ENCODE measurements at regions not wholly inside any gene's neighbourhood (a gene's known extent, or its start where the extent isn't known, plus 50 kb on each side); places are given as distances from the start of the nearest gene placed in this dataset.

DNA sequence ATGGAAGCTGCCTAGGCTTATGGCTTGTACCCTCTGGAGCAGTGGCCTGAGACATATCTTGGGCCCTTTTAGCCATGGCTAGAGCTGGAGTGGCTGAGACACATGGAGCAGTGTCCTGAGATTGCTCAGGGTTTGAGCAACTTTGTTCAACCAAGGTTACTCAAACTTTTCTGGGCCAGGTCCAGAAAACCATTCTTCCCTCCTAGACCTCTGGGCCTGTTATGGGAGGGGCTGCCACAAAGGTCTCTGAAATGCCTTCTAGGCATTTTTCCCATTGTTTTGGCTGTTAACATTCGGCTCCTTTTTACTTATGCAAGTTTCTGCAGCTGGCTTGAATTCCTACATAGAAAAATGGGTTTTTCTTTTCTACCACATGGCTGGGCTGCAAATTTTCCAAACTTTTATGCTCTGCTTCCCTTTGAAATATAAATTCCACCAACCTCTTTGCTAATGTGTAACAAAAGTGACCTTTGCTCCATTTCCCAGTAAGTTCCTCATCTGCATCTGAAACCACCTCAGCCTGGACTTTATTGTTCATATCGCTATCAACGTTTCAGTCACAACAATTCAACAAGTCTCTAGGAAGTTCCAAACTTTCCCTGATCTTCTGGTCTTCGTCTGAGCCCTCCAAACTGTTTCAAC is 84.9 kb upstream of the MAP4K3 start:
- Histone ChIP-seq H3K36me3 (ENCODE audit: control insufficient read depth, insufficient read depth, low read length) (no peaks in the 10 kb centered on the region), H3K4me3 (ENCODE audit: low read depth, low read length) (no peak overlapping the region), H3K4me1 (ENCODE audit: control insufficient read depth, insufficient read depth, low read length) (no peaks in the 10 kb centered on the region), H3K9me3 (ENCODE audit: control insufficient read depth, insufficient read depth, low read length) (peaks cover 5% of the 10 kb centered on the region), H3K27me3 (ENCODE audit: control insufficient read depth, insufficient read depth, low read length) (no peaks in the 10 kb centered on the region), H3K27ac (ENCODE audit: low read depth, low read length) (no peak overlapping the region)
- no peak for DNase-seq (ENCODE audit: low read depth in 4 of 6, low spot score in 6 of 6)
- WGBS (ENCODE audit: insufficient coverage): 61% methylated on average over 4 of the region's 4 CpGs

DNA sequence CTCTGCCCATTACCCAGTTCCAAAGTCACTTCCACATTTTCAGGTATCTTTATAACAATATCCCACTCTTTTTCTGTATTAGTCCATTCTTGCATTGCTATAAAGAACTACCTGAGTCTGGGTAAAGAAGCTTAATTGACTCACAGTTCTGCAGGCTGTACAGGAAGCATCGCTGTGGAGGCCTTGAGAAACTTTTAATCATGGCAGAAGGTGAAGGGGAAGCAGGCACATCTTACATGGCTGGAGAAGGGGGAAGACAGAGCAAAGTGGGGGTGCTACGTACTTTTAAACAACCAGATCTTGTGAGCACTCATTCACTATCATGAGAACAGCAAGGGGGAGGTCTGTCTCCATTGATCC is 85.4 kb upstream of the MAP4K3 start:
- no peaks in the 10 kb centered on the region for H3K4me1 ChIP-seq (ENCODE audit: control insufficient read depth, insufficient read depth, low read length)
- H3K36me3 ChIP-seq (ENCODE audit: control insufficient read depth, insufficient read depth, low read length): no peaks in the 10 kb centered on the region
- peaks cover 5% of the 10 kb centered on the region for H3K9me3 ChIP-seq (ENCODE audit: control insufficient read depth, insufficient read depth, low read length)
- H3K27me3 ChIP-seq (ENCODE audit: control insufficient read depth, insufficient read depth, low read length): no peaks in the 10 kb centered on the region
- 100% methylated on average over 1 of the region's 2 CpGs for WGBS (ENCODE audit: insufficient coverage)
- DNase-seq (ENCODE audit: low read depth in 4 of 6, low spot score in 6 of 6): no peak
- H3K27ac ChIP-seq (ENCODE audit: low read depth, low read length): no peak overlapping the region
- no peak overlapping the region for H3K4me3 ChIP-seq (ENCODE audit: low read depth, low read length)

DNA sequence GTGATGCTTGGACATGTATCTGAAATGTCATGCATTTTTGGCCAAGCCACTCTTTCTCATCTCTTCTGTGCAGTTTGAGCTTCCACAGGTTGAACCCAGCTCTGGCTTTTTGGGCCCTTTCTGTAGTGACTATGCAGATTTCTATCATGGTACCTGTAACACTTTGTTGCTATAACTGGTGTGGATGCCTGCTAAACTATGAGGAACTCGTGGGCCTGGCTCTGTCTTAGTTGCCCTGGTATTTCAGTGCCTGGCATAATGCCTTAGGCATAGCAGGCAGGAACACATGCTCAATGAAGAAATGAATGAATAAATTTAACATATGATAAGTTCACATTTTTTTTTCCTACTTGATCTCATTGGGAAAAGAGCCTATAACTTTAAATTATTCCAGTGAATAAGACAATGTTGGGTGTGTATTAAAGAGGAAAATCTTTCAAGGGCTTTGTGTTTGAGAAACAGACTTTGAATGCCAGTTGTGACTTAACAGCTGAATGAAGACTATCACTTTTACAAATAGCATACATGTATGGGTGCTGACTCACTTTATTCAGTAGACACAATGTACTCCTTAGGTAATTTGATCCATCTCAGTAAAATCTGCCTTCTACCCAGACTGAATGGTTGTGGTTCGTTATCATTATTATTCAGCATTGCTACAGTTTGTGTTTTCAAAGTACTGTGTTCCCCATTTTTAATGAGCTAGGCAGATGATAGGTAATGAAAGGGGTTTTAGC is 86.4 kb upstream of the MAP4K3 start:
- no peak for DNase-seq (ENCODE audit: low read depth in 4 of 6, low spot score in 6 of 6)
- WGBS (ENCODE audit: insufficient coverage): no CpG with 5 or more reads among the region's 2 CpGs
- H3K36me3 ChIP-seq (ENCODE audit: control insufficient read depth, insufficient read depth, low read length): no peaks in the 10 kb centered on the region
- no peak overlapping the region for H3K27ac ChIP-seq (ENCODE audit: low read depth, low read length)
- H3K9me3 ChIP-seq (ENCODE audit: control insufficient read depth, insufficient read depth, low read length): peaks cover 5% of the 10 kb centered on the region
- no peak overlapping the region for H3K4me3 ChIP-seq (ENCODE audit: low read depth, low read length)
- H3K4me1 ChIP-seq (ENCODE audit: control insufficient read depth, insufficient read depth, low read length): no peaks in the 10 kb centered on the region
- H3K27me3 ChIP-seq (ENCODE audit: control insufficient read depth, insufficient read depth, low read length): no peaks in the 10 kb centered on the region

DNA sequence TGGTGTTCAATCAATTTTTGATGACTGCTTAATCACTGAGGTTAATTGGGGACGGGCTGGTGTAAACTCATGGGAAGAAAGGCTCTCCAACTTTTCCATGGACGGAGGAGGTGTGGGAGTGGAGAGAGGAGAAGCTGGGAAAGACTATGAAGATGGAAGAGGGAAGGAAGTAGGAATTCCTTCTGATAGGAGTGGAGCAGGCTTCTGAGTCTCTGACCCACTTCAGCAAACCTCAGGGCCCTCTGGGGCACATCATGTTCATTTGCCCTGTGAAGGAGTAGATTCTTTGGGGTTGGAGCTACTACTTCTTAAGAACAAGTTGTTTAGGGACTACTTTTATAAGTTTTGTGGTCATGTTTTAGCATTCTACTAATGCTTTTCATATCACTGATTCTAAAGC is 87.0 kb upstream of the MAP4K3 start:
- Histone ChIP-seq H3K27me3 (ENCODE audit: control insufficient read depth, insufficient read depth, low read length) (no peaks in the 10 kb centered on the region), H3K9me3 (ENCODE audit: control insufficient read depth, insufficient read depth, low read length) (peaks cover 5% of the 10 kb centered on the region), H3K4me3 (ENCODE audit: low read depth, low read length) (no peak overlapping the region), H3K36me3 (ENCODE audit: control insufficient read depth, insufficient read depth, low read length) (no peaks in the 10 kb centered on the region), H3K27ac (ENCODE audit: low read depth, low read length) (no peak overlapping the region), H3K4me1 (ENCODE audit: control insufficient read depth, insufficient read depth, low read length) (no peaks in the 10 kb centered on the region)
- 83% methylated on average over 2 of the region's 2 CpGs for WGBS (ENCODE audit: insufficient coverage)
- DNase-seq (ENCODE audit: low read depth in 4 of 6, low spot score in 6 of 6): no peak

DNA sequence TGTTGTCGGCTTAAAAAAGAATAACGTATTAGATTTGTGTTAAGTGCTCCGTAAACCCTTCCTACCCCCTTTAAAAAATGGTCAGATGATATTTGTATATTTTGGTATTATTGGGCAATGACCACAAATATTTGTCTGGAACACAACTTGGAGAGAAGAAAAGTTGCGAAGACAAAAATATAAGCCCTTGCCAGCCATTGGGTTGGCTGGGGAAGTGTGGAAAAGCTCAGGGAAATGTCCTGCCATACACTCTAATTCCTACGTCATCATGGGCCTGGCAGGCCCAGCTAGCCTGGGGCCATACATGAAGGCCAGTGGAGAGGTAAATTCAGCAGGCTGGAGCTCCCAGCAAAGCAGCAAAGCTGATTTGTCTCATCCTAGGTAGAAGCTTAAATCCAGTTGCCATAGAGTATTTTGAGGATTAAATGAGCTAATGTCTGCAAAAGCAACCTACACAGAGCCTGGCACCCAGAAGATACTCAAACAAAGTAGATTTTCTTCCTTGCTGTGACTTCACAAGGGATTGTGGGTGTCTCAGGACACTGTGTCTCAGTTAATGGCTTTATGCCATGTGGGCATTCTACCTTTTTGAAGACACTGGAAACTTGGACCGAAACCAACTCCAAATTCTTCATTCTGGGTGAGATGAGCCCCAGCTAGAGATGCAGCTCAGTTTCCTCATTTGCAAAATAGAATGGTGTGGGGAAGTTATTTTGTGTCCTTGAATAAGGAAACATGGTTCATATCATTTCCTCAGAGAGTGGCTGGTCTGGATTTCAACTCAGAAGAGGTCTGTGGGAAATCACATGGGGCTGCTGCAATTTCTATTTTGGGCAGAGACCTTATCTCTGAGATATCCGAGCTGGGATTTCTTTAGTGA is 87.9 kb upstream of the MAP4K3 start:
- Histone ChIP-seq H3K27ac (ENCODE audit: low read depth, low read length) (no peak overlapping the region), H3K4me1 (ENCODE audit: control insufficient read depth, insufficient read depth, low read length) (no peaks in the 10 kb centered on the region)

DNA sequence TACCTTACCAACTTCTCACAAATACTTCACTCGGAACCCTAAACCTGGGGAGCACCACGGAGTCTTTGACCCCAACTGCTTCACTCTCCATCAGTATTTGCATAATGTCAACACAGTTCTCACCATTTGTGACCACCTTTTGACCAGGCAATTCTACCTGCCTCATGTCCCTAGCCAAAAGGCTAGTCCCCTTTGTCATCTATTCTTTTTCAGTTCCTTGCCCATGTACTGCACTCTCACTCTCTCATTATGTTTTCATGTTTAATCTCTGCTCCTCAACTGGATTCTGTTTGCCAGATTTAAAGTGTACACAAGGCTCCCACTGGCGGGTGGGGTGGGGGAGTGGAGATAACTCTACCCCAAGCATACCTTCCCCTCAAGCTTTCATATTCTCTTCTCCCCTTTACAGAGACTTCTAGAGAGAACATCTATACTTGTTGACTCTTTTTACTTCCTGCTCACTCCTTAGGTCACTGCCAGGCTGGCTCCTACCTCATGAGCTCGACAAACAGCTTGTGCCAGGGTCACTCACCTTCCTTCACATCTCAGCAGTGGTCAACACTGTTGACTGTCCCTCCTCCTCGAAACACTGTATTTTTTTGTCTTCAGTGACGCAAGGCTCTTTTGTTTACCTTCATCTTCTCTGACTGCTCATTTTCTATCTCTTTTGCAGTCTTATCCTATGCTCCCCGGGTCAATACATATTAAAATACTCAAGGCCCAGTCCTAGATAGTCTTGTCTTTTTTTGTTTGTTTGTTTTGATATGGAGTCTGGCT is 88.7 kb upstream of the MAP4K3 start:
- no peaks in the 10 kb centered on the region for H3K4me1 ChIP-seq (ENCODE audit: control insufficient read depth, insufficient read depth, low read length)
- no peak overlapping the region for H3K4me3 ChIP-seq (ENCODE audit: low read depth, low read length)
- H3K27me3 ChIP-seq (ENCODE audit: control insufficient read depth, insufficient read depth, low read length): no peaks in the 10 kb centered on the region
- peaks cover 5% of the 10 kb centered on the region for H3K9me3 ChIP-seq (ENCODE audit: control insufficient read depth, insufficient read depth, low read length)
- no peak overlapping the region for H3K27ac ChIP-seq (ENCODE audit: low read depth, low read length)
- H3K36me3 ChIP-seq (ENCODE audit: control insufficient read depth, insufficient read depth, low read length): no peaks in the 10 kb centered on the region
- WGBS (ENCODE audit: insufficient coverage): 83% methylated on average over 4 of the region's 7 CpGs
- no peak for DNase-seq (ENCODE audit: low read depth in 4 of 6, low spot score in 6 of 6)

More for the DNA sequence above, 87.9 kb upstream of the MAP4K3 start:
- Histone ChIP-seq H3K27me3 (ENCODE audit: control insufficient read depth, insufficient read depth, low read length) (no peaks in the 10 kb centered on the region), H3K4me3 (ENCODE audit: low read depth, low read length) (no peak overlapping the region), H3K9me3 (ENCODE audit: control insufficient read depth, insufficient read depth, low read length) (peaks cover 5% of the 10 kb centered on the region), H3K36me3 (ENCODE audit: control insufficient read depth, insufficient read depth, low read length) (no peaks in the 10 kb centered on the region)
- DNase-seq (ENCODE audit: low read depth in 4 of 6, low spot score in 6 of 6): no peak
- WGBS (ENCODE audit: insufficient coverage): 97% methylated on average over 3 of the region's 7 CpGs

DNA sequence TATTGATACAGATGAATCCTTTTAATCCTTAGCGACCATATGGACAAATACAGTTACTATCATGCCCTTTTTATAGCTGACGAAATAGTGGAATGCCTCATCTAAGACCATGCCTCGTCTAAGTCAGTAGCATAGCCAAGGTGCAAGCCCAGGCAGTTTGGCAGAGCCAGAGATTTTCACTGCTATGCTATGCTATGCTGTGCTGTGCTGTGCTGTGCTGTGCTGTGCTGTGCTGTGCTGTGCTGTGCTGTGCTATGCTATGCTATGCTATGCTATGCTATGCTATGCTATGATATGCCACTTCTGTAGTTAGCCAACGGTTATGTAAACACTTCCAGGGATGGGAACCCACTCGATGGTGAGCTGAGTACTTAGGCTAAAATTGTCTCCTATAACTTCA is 91.6 kb upstream of the MAP4K3 start:
- 100% methylated on average over 2 of the region's 5 CpGs for WGBS (ENCODE audit: insufficient coverage)
- Histone ChIP-seq H3K36me3 (ENCODE audit: control insufficient read depth, insufficient read depth, low read length) (no peaks in the 10 kb centered on the region), H3K4me1 (ENCODE audit: control insufficient read depth, insufficient read depth, low read length) (no peaks in the 10 kb centered on the region), H3K4me3 (ENCODE audit: low read depth, low read length) (no peak overlapping the region), H3K9me3 (ENCODE audit: control insufficient read depth, insufficient read depth, low read length) (no peaks in the 10 kb centered on the region), H3K27me3 (ENCODE audit: control insufficient read depth, insufficient read depth, low read length) (no peaks in the 10 kb centered on the region), H3K27ac (ENCODE audit: low read depth, low read length) (no peak overlapping the region)
- DNase-seq (ENCODE audit: low read depth in 4 of 6, low spot score in 6 of 6): no peak

DNA sequence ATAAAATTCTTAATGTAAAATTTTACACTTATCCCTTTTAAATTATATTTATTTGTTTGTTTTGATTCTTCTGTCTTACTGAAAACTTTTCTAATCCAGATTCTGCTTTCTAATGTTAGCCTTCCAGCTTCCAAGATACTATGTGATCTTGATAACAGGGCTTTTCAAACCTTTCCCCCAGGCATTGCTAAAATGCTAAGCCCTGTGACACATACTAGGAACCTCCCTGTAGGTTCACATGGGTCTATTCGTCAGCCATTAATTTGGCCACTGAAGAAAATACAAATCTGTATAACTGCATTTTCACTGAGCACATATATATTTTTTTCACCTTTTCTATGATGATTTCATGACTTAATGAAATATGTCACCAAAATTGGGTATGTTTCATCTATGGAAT is 92.8 kb upstream of the MAP4K3 start:
- no peaks in the 10 kb centered on the region for H3K4me1 ChIP-seq (ENCODE audit: control insufficient read depth, insufficient read depth, low read length)
- no peak for DNase-seq (ENCODE audit: low read depth in 4 of 6, low spot score in 6 of 6)
- no CpG with 5 or more reads among the region's 1 CpG for WGBS (ENCODE audit: insufficient coverage)

DNA sequence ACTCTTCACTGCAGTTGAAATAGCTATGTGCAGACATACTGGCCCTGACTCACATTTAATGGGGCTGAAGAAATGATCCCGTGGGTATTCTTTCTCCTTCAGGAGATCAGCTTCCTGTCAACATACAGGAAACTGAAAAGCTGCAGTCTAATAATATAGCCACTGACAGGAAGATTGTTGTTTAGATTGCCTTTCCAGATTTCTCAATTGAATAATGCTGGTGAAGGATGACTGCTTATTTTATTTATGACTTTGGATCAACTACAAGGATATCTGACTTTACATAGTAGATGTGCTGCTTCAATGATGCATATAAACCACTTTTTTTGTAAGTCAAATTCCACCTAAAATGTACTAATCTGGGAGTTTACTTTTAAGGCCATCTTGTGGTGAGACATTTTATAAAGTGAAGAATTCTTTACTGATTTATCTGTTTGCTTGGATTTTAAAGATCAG is 93.4 kb upstream of the MAP4K3 start:
- no peaks in the 10 kb centered on the region for H3K9me3 ChIP-seq (ENCODE audit: control insufficient read depth, insufficient read depth, low read length)
- H3K4me3 ChIP-seq (ENCODE audit: low read depth, low read length): no peak overlapping the region
- H3K36me3 ChIP-seq (ENCODE audit: control insufficient read depth, insufficient read depth, low read length): no peaks in the 10 kb centered on the region
- no peaks in the 10 kb centered on the region for H3K4me1 ChIP-seq (ENCODE audit: control insufficient read depth, insufficient read depth, low read length)
- peak in 1 of 6 donors; percentile 31 for DNase-seq (ENCODE audit: low read depth in 4 of 6, low spot score in 6 of 6)
- H3K27me3 ChIP-seq (ENCODE audit: control insufficient read depth, insufficient read depth, low read length): no peaks in the 10 kb centered on the region
- H3K27ac ChIP-seq (ENCODE audit: low read depth, low read length): no peak overlapping the region
- WGBS (ENCODE audit: insufficient coverage): no CpG with 5 or more reads among the region's 1 CpG

More for the DNA sequence above, 92.8 kb upstream of the MAP4K3 start:
- H3K4me3 ChIP-seq (ENCODE audit: low read depth, low read length): no peak overlapping the region
- H3K9me3 ChIP-seq (ENCODE audit: control insufficient read depth, insufficient read depth, low read length): no peaks in the 10 kb centered on the region
- no peaks in the 10 kb centered on the region for H3K27me3 ChIP-seq (ENCODE audit: control insufficient read depth, insufficient read depth, low read length)
- H3K27ac ChIP-seq (ENCODE audit: low read depth, low read length): no peak overlapping the region
- no peaks in the 10 kb centered on the region for H3K36me3 ChIP-seq (ENCODE audit: control insufficient read depth, insufficient read depth, low read length)

Data from spinal cord (tissue), 9 donors.